NCI-H2081 treated with DMSO at 0.1 percent for 48 hours (cell line): ENCODE measurements at regions not wholly inside any gene's neighbourhood (a gene's known extent, or its start where the extent isn't known, plus 50 kb on each side); places are given as distances from the start of the nearest gene placed in this dataset.

ENCODE experiments used
- DNase-seq: peaks from one replicate; lab custom pipeline; 2025; lab: John Stamatoyannopoulos, UW

DNA sequence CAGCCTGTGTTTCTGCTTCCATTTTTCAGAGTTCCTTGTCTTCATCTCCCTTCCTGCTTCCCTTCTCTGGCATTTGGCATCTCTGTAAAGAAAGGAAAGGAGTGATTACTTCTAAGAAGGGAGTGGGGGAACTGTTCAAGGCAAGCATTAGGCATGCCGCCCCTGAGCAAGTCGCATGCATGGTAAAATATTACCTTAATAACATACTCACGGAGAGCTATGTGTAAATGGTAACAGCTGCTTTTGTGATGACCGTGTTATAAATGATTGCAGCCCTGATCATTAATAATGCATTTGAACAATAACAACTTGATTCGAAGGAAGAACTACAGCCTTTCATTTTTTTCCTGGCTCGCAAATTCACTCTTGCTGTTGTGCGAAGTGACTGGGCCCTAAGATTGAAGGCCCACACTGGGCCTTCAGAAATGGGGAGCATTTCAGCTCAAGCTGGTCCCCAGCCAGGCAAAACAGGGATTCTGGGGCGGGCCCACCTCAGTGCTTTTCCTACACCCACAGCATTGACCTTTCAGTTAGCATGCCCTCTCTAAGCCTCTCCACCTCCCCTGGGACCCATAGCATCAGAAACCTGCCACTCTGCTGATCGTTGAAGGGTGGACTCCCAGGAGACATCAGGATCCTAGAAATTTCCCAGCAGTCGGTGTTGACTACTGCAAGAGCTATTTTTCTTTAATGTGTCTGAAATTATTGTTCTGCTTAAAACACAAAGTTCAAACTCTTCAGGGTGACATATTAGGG lies 263.0 kb upstream of the CADM1 start:
- no peak for DNase-seq

GRCh38 chr11:115766561-115766960 lies 262.3 kb upstream of the CADM1 start:
- DNase-seq, result no peak

GRCh38 chr11:115765803-115766239 lies 261.6 kb upstream of the CADM1 start:
- DNase-seq, result no peak

DNA sequence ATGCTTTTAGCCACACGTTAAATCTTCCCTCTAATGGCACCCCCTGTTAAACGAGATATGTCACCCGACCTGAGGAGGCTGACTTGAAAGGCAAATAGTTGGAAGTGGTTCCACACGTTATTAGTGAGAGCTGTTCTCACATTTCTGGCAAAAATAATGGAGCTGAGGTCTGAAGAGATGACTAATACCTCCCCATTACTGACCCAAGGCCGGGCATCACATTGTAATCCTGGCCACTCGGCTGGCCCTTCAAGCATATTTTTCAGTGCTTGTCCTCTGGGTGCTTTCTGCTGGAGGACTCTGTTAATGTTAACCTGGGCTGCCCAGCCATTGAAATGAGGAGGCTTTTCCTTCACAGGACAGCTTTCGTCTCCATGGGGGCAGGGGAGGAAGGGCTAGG lies 260.0 kb upstream of the CADM1 start:
- DNase-seq, result no peak

DNA sequence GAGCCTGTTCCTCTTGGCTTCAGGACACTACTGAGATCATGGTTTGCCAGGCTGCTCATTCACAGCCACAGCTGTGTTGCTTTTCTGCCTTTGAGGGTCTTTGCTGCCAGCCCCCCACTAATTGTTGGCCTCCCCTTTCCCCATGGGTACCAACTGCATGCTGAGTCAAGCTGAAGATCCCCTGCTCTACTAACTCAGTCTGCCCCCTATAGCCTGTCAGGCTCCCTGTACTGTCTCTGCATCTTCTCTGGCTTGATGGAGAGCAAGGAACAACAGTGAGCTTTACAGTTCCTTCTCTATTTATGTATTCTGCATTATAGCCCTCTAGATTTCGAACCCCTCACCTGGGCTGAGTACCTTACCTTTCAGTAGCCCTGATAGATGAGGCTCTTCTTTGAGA lies 257.6 kb upstream of the CADM1 start:
- DNase-seq, result no peak

DNA sequence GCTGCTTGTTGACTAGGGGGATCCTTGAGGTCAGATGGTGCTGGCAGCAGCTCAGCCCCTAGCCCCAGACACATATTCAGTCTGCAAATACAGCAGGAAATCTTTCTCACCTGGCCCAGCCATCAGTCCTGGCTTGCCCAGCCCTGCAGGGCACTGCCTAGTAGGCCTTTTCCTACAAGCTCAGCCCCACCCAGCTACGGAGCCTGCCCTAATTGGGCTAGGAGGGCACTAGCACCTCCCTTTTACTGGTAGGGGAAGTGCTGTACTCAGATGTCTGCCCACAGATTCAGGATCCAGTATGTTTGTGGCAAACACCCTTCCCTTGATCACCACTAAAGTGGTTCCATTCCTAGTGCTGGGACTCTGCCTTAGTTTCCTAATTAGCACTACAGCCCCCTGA lies 257.1 kb upstream of the CADM1 start:
- no peak for DNase-seq

GRCh38 chr11:115760461-115761320 lies 256.5 kb upstream of the CADM1 start:
- no peak for DNase-seq

DNA sequence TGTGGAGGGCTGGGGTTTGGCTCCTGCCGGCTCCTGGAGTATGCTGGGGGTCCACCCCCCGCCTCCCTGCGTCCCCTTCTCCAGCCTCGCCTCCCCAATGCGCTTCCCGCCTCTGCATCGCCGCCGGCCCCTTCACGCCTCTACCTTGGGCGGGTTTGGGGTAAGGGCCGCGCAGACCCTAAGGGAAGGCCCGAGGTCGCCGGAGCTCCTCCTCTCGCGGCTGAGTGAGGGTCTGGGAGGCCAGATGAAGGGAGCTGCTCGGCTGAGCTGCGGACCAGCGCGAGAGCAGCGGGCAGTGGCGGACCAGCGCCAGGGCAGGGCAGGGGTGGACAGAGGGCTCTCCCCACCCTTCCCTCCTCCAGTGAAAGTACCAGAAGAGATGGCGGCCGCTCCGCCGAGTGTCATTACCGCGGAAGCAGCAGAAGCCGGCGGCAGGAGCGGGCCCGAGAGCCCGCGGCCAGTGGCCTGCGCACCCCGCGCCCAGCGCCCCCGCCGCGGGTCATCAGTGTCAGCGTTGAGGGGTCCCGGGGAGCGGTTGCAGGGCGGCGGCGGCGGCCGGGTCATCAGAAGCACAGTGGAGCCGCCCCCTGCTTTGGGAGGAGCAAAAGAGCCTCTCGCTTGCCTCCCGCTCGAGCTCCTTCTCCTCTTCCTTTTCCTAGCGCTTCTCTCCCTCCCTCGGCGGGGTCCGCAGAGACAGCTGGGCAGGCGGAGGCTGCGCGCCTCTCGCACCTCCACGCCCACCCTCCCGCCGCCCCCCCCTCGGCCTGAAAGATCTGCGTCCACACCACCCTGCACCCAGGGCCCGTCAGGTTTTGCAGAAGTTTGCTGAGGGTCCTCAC lies 255.6 kb upstream of the CADM1 start:
- DNase-seq, result no peak

DNA sequence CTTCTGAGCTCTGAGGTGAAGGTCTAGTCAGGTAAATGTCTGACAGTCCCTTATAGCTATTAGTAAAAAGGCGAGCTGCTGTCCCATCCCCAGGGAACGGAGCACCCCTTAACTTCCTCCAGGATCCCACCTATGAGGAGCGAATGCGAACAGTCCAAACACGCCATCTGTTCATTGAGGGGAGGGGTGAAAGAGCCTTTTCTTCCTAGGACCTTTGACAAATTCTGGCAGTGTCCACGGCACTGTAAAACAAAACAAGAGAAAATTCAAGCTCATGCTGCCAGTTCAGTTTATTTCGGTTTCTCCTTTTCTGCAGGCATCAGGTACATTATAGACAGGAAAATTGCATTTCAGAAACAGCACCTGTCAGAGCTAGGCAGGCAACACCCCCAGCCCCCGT lies 253.8 kb upstream of the CADM1 start:
- DNase-seq, result no peak

GRCh38 chr11:115751243-115752015 lies 247.2 kb upstream of the CADM1 start:
- DNase-seq, result no peak

- no peak for DNase-seq
These were observed 241.6 kb upstream of the CADM1 start for GRCh38 chr11:115745610-115746512.

GRCh38 chr11:115745066-115745465 lies 240.9 kb upstream of the CADM1 start:
- DNase-seq, result no peak

DNA sequence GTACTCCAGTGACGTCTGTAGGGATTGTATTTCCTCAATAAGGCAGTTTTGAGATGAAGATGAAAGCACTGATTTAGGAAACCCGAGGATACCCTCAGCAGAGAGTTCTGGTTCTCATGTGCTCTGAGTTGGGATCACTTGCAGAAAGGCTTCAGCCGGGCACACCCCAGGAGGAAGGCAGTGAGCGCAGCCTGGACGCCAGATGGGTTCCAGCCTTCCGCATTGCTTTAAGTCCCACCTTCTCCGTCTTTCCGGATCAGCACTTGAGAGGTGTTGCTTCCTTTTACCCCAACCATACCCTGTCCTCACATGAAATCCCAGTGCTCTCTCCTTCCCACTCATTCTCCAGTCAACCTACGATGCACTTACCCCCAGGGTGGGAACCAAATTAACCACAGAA lies 239.5 kb upstream of the CADM1 start:
- no peak for DNase-seq

GRCh38 chr11:115741376-115742107 lies 237.3 kb upstream of the CADM1 start:
- no peak for DNase-seq

- DNase-seq, result no peak
These were observed 236.1 kb upstream of the CADM1 start for GRCh38 chr11:115740324-115740723.

- DNase-seq, result no peak
These were observed 235.7 kb upstream of the CADM1 start for GRCh38 chr11:115739878-115740277.

- DNase-seq, result no peak
These were observed 234.9 kb upstream of the CADM1 start for GRCh38 chr11:115739146-115739545.

GRCh38 chr11:115737875-115738274 lies 233.7 kb upstream of the CADM1 start:
- no peak for DNase-seq

DNA sequence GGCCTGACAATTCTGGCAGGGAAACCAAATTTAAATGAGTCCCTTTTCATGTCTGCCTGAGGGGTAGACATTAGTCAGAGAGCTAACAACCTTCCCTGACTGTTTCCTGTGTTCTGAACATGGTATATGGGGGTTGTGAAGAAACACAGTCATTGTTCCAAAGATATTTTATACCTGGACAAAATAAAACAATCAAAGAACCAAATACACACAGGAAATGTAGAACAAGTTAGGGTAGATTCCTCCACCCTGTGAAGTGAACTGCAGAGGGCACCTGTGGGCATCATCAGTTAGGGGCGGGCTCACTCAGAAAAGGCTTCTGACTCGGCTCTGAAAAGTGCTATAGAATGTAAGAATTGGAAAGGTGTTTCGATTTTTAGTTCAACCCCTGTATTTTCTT lies 231.9 kb upstream of the CADM1 start:
- DNase-seq, result no peak

- DNase-seq, result no peak
These were observed 220.5 kb upstream of the CADM1 start for GRCh38 chr11:115724666-115725065.
